HG02610 (cell line): ENCODE measurements at regions not wholly inside any gene's neighbourhood (a gene's known extent, or its start where the extent isn't known, plus 50 kb on each side); places are given as distances from the start of the nearest gene placed in this dataset.
"Not testable (repeated sequence)": the region's sequence is repeated elsewhere in the genome, so short reads cannot be mapped to it uniquely, and the experiment has no call there.

Source experiments
- ATAC-seq: cut with Tn5 transposase; IDR thresholded peaks from one replicate; pipeline ENCODE4 v1.9.1; 2021; ENCODE audit warnings: mild to moderate bottlenecking, moderate library complexity; ENCODE audit not compliant: unreplicated experiment

- ATAC-seq = no peak
These were observed 589.5 kb downstream of the CENPC start for GRCh38 chr4:66955784-66956183.

- ATAC-seq = no peak
These were observed 595.9 kb downstream of the CENPC start for GRCh38 chr4:66949419-66949818.

- ATAC-seq = no peak
These were observed 598.5 kb downstream of the CENPC start for GRCh38 chr4:66946761-66947160.

GRCh38 chr4:66943112-66943511, 602.2 kb downstream of the CENPC start:
- no peak for ATAC-seq

- ATAC-seq = not testable (repeated sequence)
These were observed 613.3 kb downstream of the CENPC start for GRCh38 chr4:66931981-66932380.

GRCh38 chr4:66930206-66930605, 615.1 kb downstream of the CENPC start:
- no peak for ATAC-seq

GRCh38 chr4:66929748-66930147, 615.6 kb downstream of the CENPC start:
- no peak for ATAC-seq

- not testable (repeated sequence) for ATAC-seq
These were observed 616.4 kb downstream of the CENPC start for GRCh38 chr4:66928881-66929280.

GRCh38 chr4:66927937-66928336, 617.4 kb downstream of the CENPC start:
- ATAC-seq = no peak

- ATAC-seq = no peak
These were observed 618.6 kb downstream of the CENPC start for GRCh38 chr4:66926687-66927086.

- no peak for ATAC-seq
These were observed 622.0 kb downstream of the CENPC start for GRCh38 chr4:66923081-66923865.

GRCh38 chr4:66921433-66921832, 623.9 kb downstream of the CENPC start:
- no peak for ATAC-seq

GRCh38 chr4:66920514-66920913, 624.8 kb downstream of the CENPC start:
- no peak for ATAC-seq

- no peak for ATAC-seq
These were observed 633.4 kb downstream of the CENPC start for GRCh38 chr4:66911880-66912279.

- no peak for ATAC-seq
These were observed 639.0 kb downstream of the CENPC start for GRCh38 chr4:66906314-66906713.

GRCh38 chr4:66899422-66900065, 645.8 kb downstream of the CENPC start:
- ATAC-seq = no peak

- no peak for ATAC-seq
These were observed 651.5 kb downstream of the CENPC start for GRCh38 chr4:66893807-66894206.

- ATAC-seq = no peak
These were observed 658.2 kb downstream of the CENPC start for GRCh38 chr4:66887061-66887460.

- ATAC-seq = no peak
These were observed 659.7 kb downstream of the CENPC start for GRCh38 chr4:66885501-66886165.

- no peak for ATAC-seq
These were observed 668.4 kb downstream of the CENPC start for GRCh38 chr4:66876946-66877345.

GRCh38 chr4:66872661-66873060, 672.6 kb downstream of the CENPC start:
- ATAC-seq = no peak

- no peak for ATAC-seq
These were observed 681.8 kb downstream of the CENPC start for GRCh38 chr4:66863481-66863880.
